GM12878 (cell line): ENCODE measurements at regions not wholly inside any gene's neighbourhood (a gene's known extent, or its start where the extent isn't known, plus 50 kb on each side); places are given as distances from the start of the nearest gene placed in this dataset.

Source experiments
- CBFB ChIP-seq: IDR thresholded peaks from 2 replicates; pipeline ENCODE4 v1.6.1; 2016; ENCODE audit warnings: antibody characterized with exemption, low read depth
- EGR1 ChIP-seq, 2 experiments: IDR thresholded peaks; 1 replicate in 1 of 2; 2 replicates in 1 of 2; pipeline ENCODE4 v1.6.1; 2011 to 2012; ENCODE audit warnings: low read depth in 2 of 2, low read length in 2 of 2, borderline replicate concordance in 1 of 2, mild to moderate bottlenecking in 1 of 2, moderate library complexity in 1 of 2
- EZH2 ChIP-seq: IDR thresholded peaks from 2 replicates; pipeline ENCODE4 v1.6.1; 2012; ENCODE audit warnings: low read depth, mild to moderate bottlenecking, control low read depth, inconsistent platforms, low read length, borderline replicate concordance; ENCODE audit not compliant: control insufficient read depth
- JUNB ChIP-seq: IDR thresholded peaks from 2 replicates; pipeline ENCODE4 v1.6.1; 2016; ENCODE audit warnings: antibody characterized with exemption, mild to moderate bottlenecking
- NR2C2 ChIP-seq: IDR thresholded peaks from 2 replicates; pipeline ENCODE4 v1.6.1; 2011; ENCODE audit warnings: borderline replicate concordance, low read depth; ENCODE audit not compliant: control insufficient read depth, insufficient read length
- POLR2A ChIP-seq: IDR thresholded peaks from 2 replicates; pipeline ENCODE4 v1.6.1; 2011; ENCODE audit warnings: low read depth, mild to moderate bottlenecking, low read length
- POLR2AphosphoS5 ChIP-seq: IDR thresholded peaks from 2 replicates; pipeline ENCODE4 v1.6.1; 2011; ENCODE audit warnings: mild to moderate bottlenecking, low read length, inconsistent platforms
- RFX5 ChIP-seq: IDR thresholded peaks from 2 replicates; pipeline ENCODE4 v1.6.1; 2011; ENCODE audit warnings: low read depth, low read length, improper control_type of control experiment
- TCF12 ChIP-seq: IDR thresholded peaks from 2 replicates; pipeline ENCODE4 v1.6.1; 2011; ENCODE audit warnings: low read depth, mild to moderate bottlenecking, low read length
- ZNF274 ChIP-seq: IDR thresholded peaks from one replicate; pipeline ENCODE4 v1.8.0; 2011; ENCODE audit not compliant: insufficient read length, insufficient read depth
- TF ChIP-seq, protein P1 (sequence below), 3 experiments: IDR thresholded peaks in 2 of 3; conservative IDR thresholded peaks in 1 of 3; 2 replicates each; pipeline ENCODE4 v1.5.1; 2011; ENCODE audit warnings: low read depth in 3 of 3, low read length in 3 of 3, mild to moderate bottlenecking in 3 of 3, control low read depth in 2 of 3, moderate library complexity in 2 of 3, inconsistent platforms in 1 of 3, mixed read lengths in 1 of 3; ENCODE audit not compliant: control insufficient read depth in 2 of 3, insufficient read depth in 1 of 3; ENCODE audit errors: extremely low read depth in 1 of 3
- TF ChIP-seq, protein P2 (sequence below): IDR thresholded peaks from 2 replicates; pipeline ENCODE4 v1.6.1; 2012; ENCODE audit warnings: low read depth, low read length, improper control_type of control experiment

GRCh38 chr1:197844651-197845050 is 57.8 kb upstream of the C1orf53 start:
- TF ChIP-seq, protein P1, sequence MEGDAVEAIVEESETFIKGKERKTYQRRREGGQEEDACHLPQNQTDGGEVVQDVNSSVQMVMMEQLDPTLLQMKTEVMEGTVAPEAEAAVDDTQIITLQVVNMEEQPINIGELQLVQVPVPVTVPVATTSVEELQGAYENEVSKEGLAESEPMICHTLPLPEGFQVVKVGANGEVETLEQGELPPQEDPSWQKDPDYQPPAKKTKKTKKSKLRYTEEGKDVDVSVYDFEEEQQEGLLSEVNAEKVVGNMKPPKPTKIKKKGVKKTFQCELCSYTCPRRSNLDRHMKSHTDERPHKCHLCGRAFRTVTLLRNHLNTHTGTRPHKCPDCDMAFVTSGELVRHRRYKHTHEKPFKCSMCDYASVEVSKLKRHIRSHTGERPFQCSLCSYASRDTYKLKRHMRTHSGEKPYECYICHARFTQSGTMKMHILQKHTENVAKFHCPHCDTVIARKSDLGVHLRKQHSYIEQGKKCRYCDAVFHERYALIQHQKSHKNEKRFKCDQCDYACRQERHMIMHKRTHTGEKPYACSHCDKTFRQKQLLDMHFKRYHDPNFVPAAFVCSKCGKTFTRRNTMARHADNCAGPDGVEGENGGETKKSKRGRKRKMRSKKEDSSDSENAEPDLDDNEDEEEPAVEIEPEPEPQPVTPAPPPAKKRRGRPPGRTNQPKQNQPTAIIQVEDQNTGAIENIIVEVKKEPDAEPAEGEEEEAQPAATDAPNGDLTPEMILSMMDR (IDR thresholded peaks at IDR 0.05 in 2 of 3, conservative IDR thresholded peaks at IDR 0.05 in 1 of 3; ENCODE audit: control insufficient read depth in 2 of 3, extremely low read depth in 1 of 3, insufficient read depth in 1 of 3, low read depth in 3 of 3, low read length in 3 of 3): no peak
- TF ChIP-seq NR2C2 (no peak), TCF12 (no peak), JUNB (no peak), ZNF274 (no peak), EGR1 (IDR thresholded peaks at IDR 0.05; ENCODE audit: borderline replicate concordance in 1 of 2, low read depth in 2 of 2, low read length in 2 of 2) (no peak), POLR2AphosphoS5 (no peak), CBFB (no peak), EZH2 (no peak), RFX5 (no peak), POLR2A (no peak)
- TF ChIP-seq, protein P2, sequence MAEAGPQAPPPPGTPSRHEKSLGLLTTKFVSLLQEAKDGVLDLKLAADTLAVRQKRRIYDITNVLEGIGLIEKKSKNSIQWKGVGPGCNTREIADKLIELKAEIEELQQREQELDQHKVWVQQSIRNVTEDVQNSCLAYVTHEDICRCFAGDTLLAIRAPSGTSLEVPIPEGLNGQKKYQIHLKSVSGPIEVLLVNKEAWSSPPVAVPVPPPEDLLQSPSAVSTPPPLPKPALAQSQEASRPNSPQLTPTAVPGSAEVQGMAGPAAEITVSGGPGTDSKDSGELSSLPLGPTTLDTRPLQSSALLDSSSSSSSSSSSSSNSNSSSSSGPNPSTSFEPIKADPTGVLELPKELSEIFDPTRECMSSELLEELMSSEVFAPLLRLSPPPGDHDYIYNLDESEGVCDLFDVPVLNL: no peak
